ENCODE measurements at regions not wholly inside any gene's neighbourhood (a gene's known extent, or its start where the extent isn't known, plus 50 kb on each side); places are given as distances from the start of the nearest gene placed in this dataset.
A peak's percentile ranks its signal among the peaks of the same experiment; 100 is the strongest.

GRCh38 chr2:51859260-51859659 is 827.3 kb upstream of the NRXN1 start:
- POLR2A ChIA-PET = no interaction called here
- Histone ChIP-seq H3K4me1 (no peaks in the 10 kb centered on the region), H3K9me3 (peaks cover 6% of the 10 kb centered on the region; the same call in 1 of the 3 replicates), H3K4me2 (no peak overlapping the region), H3K27ac (no peak overlapping the region), H3K4me3 (no peak overlapping the region)
- FAIRE-seq (peak; percentile 13), ATAC-seq (no peak), DNase-seq (ENCODE audit: low read depth in 1 of 2, low spot score in 1 of 2) (no peak)
- WGBS (ENCODE audit: missing lambda C conversion rate) = 21% methylated on average over 1 of the region's 1 CpG
- no peak for TF ChIP-seq ELK1 (IDR thresholded peaks at IDR 0.05; ENCODE audit: low read depth, low read length)
- no peak for TF ChIP-seq EHF (CRISPR knock-in tag; IDR thresholded peaks at IDR 0.05)
- no peak for TF ChIP-seq ATOH8 (CRISPR knock-in tag; IDR thresholded peaks at IDR 0.05; ENCODE audit: low read depth)
- no peak for TF ChIP-seq RFX5 (IDR thresholded peaks at IDR 0.05)
- TF ChIP-seq SMC3 (IDR thresholded peaks at IDR 0.05) = no peak
- no peak for TF ChIP-seq HDAC2 (IDR thresholded peaks at IDR 0.05)
- no peak for TF ChIP-seq JUNB (IDR thresholded peaks at IDR 0.05)
- TF ChIP-seq EHMT2 (IDR thresholded peaks at IDR 0.05; ENCODE audit: low read depth) = no peak
- no peak for TF ChIP-seq PHF8 (IDR thresholded peaks at IDR 0.05; ENCODE audit: borderline replicate concordance, low read depth)
- TF ChIP-seq HMGXB4 (CRISPR knock-in tag; IDR thresholded peaks at IDR 0.05; ENCODE audit: borderline replicate concordance) = no peak
- no peak for TF ChIP-seq MAZ (IDR thresholded peaks at IDR 0.05; ENCODE audit: borderline replicate concordance, low read depth, low read length)
- no peak for TF ChIP-seq HOXB13 (CRISPR knock-in tag; IDR thresholded peaks at IDR 0.05; ENCODE audit: low read depth)
- no peak for TF ChIP-seq HOXB5 (CRISPR knock-in tag; IDR thresholded peaks at IDR 0.05)
- no peak for TF ChIP-seq FOSL2 (IDR thresholded peaks at IDR 0.05)
- TF ChIP-seq FOSL2 (CRISPR knock-in tag; IDR thresholded peaks at IDR 0.05) = no peak
- no peak for TF ChIP-seq CBX8 (IDR thresholded peaks at IDR 0.05)
- CTCF ChIA-PET = no interaction called here

GRCh38 chr2:51855683-51856082 is 823.8 kb upstream of the NRXN1 start:
- Histone ChIP-seq H3K9me3 (peaks cover 6% of the 10 kb centered on the region; the same call in 1 of the 3 replicates), H3K27ac (no peak overlapping the region), H3K4me2 (no peak overlapping the region), H3K4me1 (no peaks in the 10 kb centered on the region), H3K4me3 (no peak overlapping the region)
- WGBS (ENCODE audit: missing lambda C conversion rate) = 4% methylated on average over 1 of the region's 1 CpG
- TF ChIP-seq ATOH8 (CRISPR knock-in tag; IDR thresholded peaks at IDR 0.05; ENCODE audit: low read depth) = no peak
- TF ChIP-seq HDAC2 (IDR thresholded peaks at IDR 0.05) = no peak
- TF ChIP-seq SMC3 (IDR thresholded peaks at IDR 0.05) = no peak
- TF ChIP-seq NFE2L2 (conservative IDR thresholded peaks at IDR 0.05; ENCODE audit: low read length) = no peak
- TF ChIP-seq MAFK (IDR thresholded peaks at IDR 0.05; ENCODE audit: partially characterized antibody) = peak; percentile 88
- TF ChIP-seq RFX5 (IDR thresholded peaks at IDR 0.05) = no peak
- DNase-seq (ENCODE audit: low read depth in 1 of 2, low spot score in 1 of 2) (no peak), ATAC-seq (no peak), FAIRE-seq (no peak)
- POLR2A ChIA-PET = no interaction called here
- CTCF ChIA-PET = no interaction called here

GRCh38 chr2:51846796-51847195 is 814.9 kb upstream of the NRXN1 start:
- POLR2A ChIA-PET = no interaction called here
- no peaks in the 10 kb centered on the region for H3K4me1 ChIP-seq
- H3K27ac ChIP-seq = no peak overlapping the region
- no peak overlapping the region for H3K4me3 ChIP-seq
- CTCF ChIA-PET = no interaction called here
- ATAC-seq = no peak
- FAIRE-seq = no peak
- H3K4me2 ChIP-seq = no peak overlapping the region
- peaks cover 11% of the 10 kb centered on the region; the same call in 2 of the 3 replicates for H3K9me3 ChIP-seq
- no peak for DNase-seq (ENCODE audit: low read depth in 1 of 2, low spot score in 1 of 2)
- TF ChIP-seq RCOR1 (IDR thresholded peaks at IDR 0.05; ENCODE audit: low read depth, low read length) (no peak), TFCP2L1 (CRISPR knock-in tag; IDR thresholded peaks at IDR 0.05) (no peak), CTCF (IDR thresholded peaks at IDR 0.05) (no peak), HEYL (CRISPR knock-in tag; IDR thresholded peaks at IDR 0.05) (no peak), HOXB5 (CRISPR knock-in tag; IDR thresholded peaks at IDR 0.05) (no peak), USF2 (IDR thresholded peaks at IDR 0.05) (no peak), ELK1 (IDR thresholded peaks at IDR 0.05; ENCODE audit: low read depth, low read length) (no peak), KDM5A (IDR thresholded peaks at IDR 0.05) (no peak), KDM1A (IDR thresholded peaks at IDR 0.05; ENCODE audit: low read depth) (no peak), RNF2 (IDR thresholded peaks at IDR 0.05; ENCODE audit: borderline replicate concordance, low read depth) (no peak), CBX8 (IDR thresholded peaks at IDR 0.05) (no peak), CEBPB (IDR thresholded peaks at IDR 0.05) (no peak)

Data from A549 (cell line).